ENCODE measurements at regions not wholly inside any gene's neighbourhood (a gene's known extent, or its start where the extent isn't known, plus 50 kb on each side); places are given as distances from the start of the nearest gene placed in this dataset.
"Not testable (repeated sequence)": the region's sequence is repeated elsewhere in the genome, so short reads cannot be mapped to it uniquely, and the experiment has no call there.

DNA sequence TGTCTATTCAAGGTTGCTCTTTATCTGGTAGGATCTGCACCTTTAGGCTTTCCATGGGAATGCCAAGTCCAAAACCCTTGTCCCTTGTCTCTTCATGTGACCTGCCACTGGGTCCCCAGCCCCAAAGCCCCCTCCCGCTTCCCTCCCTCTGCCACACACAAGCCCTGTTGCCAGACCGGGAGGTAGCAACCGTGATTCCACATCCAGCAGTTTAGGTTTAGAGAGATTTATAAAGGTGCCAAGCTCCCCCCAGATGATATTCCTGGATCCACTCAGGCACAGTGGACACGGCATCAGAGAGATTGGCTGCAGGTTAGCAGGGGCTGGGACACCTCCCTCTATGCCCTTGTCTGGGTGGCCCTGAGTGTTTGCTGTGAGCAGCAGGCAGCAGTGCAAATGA is 504.7 kb downstream of the CCDC171 start:
- DNase-seq, result no peak

GRCh38 chr9:16058131-16058549 is 505.3 kb downstream of the CCDC171 start:
- DNase-seq, result peak; percentile 4

- no peak for DNase-seq
Observed at GRCh38 chr9:16060436-16061129, 507.7 kb downstream of the CCDC171 start.

- DNase-seq, result no peak
Observed at GRCh38 chr9:16062542-16063240, 509.8 kb downstream of the CCDC171 start.

- DNase-seq, result no peak
Observed at GRCh38 chr9:16063241-16063591, 510.4 kb downstream of the CCDC171 start.

DNA sequence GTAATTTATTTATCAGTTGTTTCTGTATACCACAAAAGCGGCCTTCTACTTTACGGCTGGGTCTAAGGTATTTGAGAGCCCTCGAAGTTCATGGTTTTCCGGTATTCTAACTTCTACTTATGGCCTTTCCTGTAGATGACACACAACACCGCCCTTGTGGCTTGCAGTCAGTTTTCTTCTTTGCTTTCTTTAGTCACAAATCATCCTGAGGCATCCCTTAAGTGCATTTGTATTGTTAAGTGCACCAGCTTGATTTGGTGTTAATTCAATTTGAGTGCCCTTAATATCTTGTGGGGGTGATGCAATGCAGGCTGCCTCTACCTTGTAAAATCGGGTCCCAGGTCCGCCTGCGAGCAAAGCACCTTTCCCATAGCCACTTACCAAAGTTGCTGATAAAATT is 511.9 kb downstream of the CCDC171 start:
- DNase-seq, result no peak

GRCh38 chr9:16066201-16066600 is 513.4 kb downstream of the CCDC171 start:
- not testable (repeated sequence) for DNase-seq

GRCh38 chr9:16068476-16068875 is 515.6 kb downstream of the CCDC171 start:
- no peak for DNase-seq

DNA sequence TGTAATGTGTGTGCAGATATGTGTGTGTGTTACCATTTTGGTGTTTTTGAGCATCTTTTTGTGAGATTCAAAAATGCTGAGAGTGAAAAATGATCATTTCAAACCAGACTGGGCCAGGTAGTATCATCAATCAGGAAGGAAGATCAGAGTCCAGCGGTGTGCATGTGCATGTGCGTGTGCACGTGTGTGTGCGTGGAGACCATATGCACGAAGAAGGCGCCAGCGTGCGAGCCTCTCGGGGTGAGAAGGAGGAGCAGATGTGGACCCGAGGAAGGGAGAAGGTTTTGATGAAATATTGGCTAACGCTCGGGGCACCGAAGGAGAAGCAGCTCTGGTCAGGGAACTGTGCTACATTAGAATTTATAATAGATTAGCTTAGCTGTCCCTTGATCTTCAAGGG is 516.4 kb downstream of the CCDC171 start:
- no peak for DNase-seq

DNA sequence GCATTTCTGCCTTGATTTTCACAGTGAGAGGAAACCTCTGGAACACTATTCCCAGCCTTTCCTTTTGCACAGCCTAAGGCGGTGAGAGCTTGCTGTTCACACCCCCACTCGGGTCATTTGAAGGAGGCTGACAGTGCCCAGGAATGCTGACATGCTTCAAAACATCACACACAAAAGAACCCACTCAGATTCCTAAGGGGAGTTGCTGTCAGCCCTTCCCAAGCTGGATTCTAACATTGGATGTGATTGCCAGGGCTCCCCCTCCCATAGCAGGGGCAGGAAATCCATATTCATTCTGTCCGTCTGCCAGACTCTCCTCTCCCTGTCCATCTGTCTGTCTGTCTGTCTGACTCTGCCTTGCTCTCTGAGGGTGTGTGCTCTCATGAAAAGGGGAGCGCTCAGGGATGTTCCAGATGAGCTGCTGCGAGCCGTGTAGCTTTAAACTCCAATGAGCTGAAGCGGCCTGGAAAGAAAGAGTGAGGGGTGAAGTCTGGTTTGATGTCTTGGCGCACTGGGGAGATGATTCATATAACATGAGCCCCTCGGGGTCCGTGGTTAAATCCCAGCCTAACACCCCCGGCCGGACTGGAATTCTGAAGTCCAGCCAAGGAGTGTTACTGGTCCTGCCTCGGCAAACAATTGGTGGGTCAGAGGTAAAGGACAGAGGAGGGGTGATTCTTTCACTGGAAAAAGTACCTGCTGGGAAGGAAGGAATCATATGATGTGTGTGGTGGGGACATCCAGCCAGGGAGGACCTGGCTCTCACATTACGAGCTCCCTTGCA is 517.0 kb downstream of the CCDC171 start:
- no peak for DNase-seq

- no peak for DNase-seq
Observed at GRCh38 chr9:16070455-16071145, 517.8 kb downstream of the CCDC171 start.

GRCh38 chr9:16071400-16071799 is 518.6 kb downstream of the CCDC171 start:
- no peak for DNase-seq

GRCh38 chr9:16074963-16075362 is 522.1 kb downstream of the CCDC171 start:
- DNase-seq, result no peak

DNA sequence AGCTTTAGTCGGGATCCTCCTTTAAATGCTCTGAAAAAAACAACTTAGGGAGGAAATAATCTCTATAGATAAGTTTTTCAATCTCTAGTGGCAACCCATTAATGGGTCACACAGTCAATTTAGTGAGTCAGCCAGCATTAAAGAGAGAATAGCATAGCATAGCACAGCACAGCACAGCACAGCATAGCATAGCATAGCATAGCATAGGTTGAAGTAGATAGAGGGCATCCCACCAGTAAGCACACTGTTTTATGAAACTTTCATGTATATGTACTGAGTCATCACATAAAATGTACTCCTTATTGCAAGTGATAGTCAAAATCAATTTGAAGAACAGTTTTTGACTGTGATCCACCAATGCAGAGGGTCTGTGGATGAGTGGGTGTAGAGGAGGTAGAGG is 522.9 kb downstream of the CCDC171 start:
- DNase-seq, result no peak

DNA sequence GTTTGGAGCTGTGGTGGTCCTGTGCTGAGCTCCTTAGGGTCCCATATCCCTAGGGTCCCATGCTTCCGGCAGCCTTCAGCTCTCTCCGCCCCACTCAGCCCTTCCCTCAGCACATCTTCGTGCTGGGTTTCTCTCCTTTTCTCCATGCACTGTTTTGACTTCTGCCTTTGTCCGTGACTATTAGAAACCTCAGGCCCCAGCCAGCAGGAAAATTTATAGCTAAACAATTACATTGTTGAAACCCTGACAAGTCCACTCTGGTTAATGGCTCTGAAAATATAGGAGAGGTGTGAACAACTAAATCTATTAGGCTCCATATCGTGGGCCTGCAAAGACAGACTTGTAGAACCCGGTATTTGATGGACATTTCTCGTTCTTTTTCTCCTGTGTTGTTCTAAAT is 523.7 kb downstream of the CCDC171 start:
- DNase-seq, result no peak

- DNase-seq, result no peak
Observed at GRCh38 chr9:16082796-16083195, 530.0 kb downstream of the CCDC171 start.

DNA sequence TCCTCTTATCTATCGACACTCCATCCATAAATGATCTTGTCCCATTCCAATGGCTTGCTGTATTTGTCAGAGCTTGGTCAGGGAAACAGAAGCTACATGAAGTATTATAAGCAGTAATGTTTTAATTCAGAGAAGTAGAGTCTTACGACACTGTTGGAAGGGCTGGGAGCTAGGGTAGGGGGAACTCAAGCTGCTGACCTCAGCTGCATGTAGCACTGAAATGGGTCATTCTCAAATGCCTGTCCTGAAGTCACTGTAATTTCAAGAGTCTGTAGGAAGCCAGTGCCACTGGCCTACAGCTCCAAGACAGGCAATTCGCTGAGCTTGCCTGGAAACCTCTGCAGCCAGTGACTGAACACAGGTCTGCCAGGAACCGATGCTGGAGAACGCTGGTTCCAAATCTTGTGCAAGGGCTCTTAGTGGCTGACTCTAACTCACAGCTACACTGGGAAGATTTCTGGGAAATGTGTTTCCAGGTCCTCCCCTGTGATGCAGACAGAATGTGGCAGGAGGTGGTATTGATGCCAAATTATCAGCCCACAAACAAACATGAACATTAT is 532.4 kb downstream of the CCDC171 start:
- no peak for DNase-seq

- DNase-seq, result no peak
Observed at GRCh38 chr9:16090907-16091629, 538.2 kb downstream of the CCDC171 start.

DNA sequence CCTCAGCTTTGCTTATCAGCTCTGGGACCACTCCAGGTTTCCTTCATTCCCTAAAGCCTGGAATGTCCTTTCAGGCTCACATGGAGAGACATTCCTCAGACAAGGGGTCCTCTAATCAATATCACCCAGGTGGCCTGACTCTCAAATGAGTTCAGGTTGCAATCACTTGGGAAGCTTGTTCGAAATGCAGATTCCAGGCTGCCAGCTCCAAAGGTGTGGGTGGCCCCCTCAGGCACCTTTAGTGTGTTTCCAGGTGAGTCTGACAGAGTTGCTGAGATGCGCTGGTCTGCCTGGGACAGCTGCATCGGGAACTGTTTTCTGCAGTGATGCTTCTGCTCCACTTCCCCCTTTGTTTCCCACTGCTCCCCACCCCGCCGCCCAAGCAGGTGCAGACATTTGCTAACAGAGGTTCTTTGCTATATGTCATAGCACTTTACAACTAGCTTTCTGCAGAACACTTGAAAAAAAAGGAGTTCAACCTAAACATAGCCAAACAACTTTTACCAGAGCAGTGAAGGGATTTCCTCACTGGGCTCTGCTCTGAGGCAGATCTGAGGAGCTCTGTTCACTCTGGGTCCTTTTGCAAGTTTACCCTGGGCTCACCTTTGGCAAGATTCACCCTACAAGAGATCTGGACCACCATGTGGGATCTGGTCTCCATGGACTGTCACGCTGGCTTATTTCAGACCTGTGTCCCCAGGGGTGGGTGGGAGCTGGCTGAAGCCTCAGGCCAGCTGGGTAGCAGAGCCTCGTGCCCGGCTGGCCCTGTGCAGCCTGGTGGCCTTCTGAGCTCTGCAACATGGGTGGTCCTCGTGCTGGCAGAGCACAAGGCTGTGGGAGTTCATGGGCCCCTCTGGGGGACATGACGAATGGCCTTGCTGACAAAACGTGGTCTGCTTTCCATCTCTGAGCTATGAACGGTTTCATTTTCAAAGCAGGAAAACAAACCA is 539.6 kb downstream of the CCDC171 start:
- no peak for DNase-seq

GRCh38 chr9:16098306-16098705 is 545.5 kb downstream of the CCDC171 start:
- DNase-seq, result no peak
